Choroid plexus epithelial cell (primary cell): ENCODE measurements at regions not wholly inside any gene's neighbourhood (a gene's known extent, or its start where the extent isn't known, plus 50 kb on each side); places are given as distances from the start of the nearest gene placed in this dataset.

ENCODE experiments used
- DNase-seq: peaks from one replicate; pipeline ENCODE4 v3.0.0-alpha.2; 2010; ENCODE audit warnings: low read depth
- H3K4me3 ChIP-seq: 2 replicates; pipeline ENCODE4 v1.5.1; 2011; ENCODE audit warnings: low read depth, mild to moderate bottlenecking, control low read depth, low read length, moderate library complexity
- TF ChIP-seq, protein P1 (sequence below): conservative IDR thresholded peaks from 2 replicates; pipeline ENCODE4 v1.5.1; 2011; ENCODE audit warnings: low read depth, mild to moderate bottlenecking, control low read depth, inconsistent platforms, low read length, moderate library complexity

DNA sequence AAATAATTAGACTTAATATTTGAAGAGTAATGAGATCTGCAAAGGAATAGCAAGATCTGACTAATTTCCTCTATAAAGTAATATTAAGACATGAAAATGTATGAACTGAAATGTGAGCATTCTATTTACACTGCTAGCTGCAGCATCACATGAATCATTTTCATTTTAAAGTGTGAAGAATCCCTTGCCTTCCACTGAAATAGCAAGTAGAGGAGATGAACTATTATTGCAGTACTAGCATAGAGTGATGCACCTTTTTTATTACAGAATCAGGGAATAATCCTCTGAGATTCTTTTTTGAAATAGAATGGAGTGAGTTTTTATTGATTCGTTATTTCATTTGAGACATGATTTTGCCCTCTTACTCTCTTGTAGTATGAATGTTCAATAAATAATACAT, 281.9 kb upstream of the NAV3 start:
- TF ChIP-seq, protein P1, sequence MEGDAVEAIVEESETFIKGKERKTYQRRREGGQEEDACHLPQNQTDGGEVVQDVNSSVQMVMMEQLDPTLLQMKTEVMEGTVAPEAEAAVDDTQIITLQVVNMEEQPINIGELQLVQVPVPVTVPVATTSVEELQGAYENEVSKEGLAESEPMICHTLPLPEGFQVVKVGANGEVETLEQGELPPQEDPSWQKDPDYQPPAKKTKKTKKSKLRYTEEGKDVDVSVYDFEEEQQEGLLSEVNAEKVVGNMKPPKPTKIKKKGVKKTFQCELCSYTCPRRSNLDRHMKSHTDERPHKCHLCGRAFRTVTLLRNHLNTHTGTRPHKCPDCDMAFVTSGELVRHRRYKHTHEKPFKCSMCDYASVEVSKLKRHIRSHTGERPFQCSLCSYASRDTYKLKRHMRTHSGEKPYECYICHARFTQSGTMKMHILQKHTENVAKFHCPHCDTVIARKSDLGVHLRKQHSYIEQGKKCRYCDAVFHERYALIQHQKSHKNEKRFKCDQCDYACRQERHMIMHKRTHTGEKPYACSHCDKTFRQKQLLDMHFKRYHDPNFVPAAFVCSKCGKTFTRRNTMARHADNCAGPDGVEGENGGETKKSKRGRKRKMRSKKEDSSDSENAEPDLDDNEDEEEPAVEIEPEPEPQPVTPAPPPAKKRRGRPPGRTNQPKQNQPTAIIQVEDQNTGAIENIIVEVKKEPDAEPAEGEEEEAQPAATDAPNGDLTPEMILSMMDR, result no peak
- no peak for DNase-seq
- H3K4me3 ChIP-seq, result no peak overlapping the region

DNA sequence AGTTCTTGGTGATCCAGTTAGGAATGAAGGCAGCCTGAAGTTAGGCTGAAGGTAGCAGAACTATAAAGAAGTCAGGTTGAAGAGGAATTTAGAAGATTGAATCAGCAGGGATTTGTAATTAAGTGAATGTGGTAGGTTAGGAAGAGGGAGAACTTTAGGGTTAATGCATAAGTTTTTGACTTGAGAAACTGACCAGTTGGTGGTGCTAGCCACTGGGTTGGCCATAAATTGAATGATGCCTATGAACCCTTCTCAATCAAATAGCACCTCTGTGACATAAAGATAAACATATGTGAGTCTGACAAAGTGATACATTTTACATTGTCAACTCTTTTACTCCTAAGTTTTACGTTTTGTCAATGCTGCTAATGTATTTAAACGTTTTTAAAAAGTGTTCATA, 290.6 kb upstream of the NAV3 start:
- H3K4me3 ChIP-seq, result no peak overlapping the region
- TF ChIP-seq, protein P1, result peak; percentile 4

DNA sequence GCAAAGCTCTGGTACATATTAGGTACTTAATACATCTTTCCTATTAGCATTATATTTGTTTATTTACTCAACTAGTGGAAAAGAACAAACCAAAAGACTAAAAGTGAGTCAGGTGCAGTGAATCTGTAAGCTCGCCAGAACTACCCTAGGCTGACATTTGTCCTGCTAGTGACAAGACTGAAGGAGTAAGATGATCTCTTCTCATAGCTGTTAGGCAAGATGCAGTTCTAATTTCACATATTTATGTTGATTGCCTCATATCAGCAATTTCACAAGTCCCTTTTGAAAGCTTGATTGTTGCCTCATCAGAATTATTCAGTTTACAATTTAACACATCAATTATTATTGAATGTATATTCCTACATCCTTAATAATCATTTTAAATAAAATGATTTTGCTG, 293.0 kb upstream of the NAV3 start:
- peak; percentile 9 for DNase-seq
- no peak overlapping the region for H3K4me3 ChIP-seq
- TF ChIP-seq, protein P1, result no peak

More for the DNA sequence above, 290.6 kb upstream of the NAV3 start:
- no peak for DNase-seq

- no peak overlapping the region for H3K4me3 ChIP-seq
- DNase-seq, result no peak
- TF ChIP-seq, protein P1, result no peak
These were observed 295.0 kb upstream of the NAV3 start for GRCh38 chr12:77535734-77536133.

GRCh38 chr12:77531912-77532311, 298.8 kb upstream of the NAV3 start:
- DNase-seq, result no peak
- H3K4me3 ChIP-seq, result no peak overlapping the region
- TF ChIP-seq, protein P1, result no peak

GRCh38 chr12:77522247-77522646, 308.4 kb upstream of the NAV3 start:
- TF ChIP-seq, protein P1, result no peak
- no peak overlapping the region for H3K4me3 ChIP-seq
- no peak for DNase-seq

DNA sequence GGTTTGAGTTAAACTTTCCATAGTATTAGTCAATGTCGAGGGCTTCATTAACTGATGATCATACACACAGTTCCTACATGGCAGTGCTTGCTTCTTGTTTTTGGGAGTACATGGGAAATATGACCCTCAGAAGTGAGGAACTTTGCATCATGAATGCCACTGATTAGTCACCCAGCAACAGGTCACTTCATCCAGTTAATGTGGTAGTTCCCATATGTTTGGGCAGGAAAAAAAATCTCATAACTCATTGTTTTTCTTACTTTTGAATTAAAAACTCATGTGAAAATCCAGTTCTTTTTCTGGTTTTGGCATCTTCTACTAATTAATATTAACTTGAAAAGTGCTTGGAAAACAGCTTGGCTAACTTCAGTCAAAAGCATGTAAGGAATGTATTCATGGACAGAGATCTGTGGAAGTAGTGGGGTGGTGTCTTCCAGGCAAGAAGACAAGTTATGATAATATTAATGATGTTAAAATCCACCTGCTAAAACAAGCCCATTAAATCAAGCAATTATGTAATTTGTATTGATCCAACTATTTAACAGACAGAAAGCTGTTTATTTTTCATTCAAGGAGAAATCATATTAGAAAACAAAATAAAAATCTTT, 309.1 kb upstream of the NAV3 start:
- H3K4me3 ChIP-seq, result no peak overlapping the region
- TF ChIP-seq, protein P1, result no peak
- DNase-seq, result no peak
